Calu3 (cell line): ENCODE measurements at regions not wholly inside any gene's neighbourhood (a gene's known extent, or its start where the extent isn't known, plus 50 kb on each side); places are given as distances from the start of the nearest gene placed in this dataset.

ENCODE experiments used
- BruUV-seq: library from RNA; stranded (reverse); fragments of 400-500 nt; replicated peaks from 2 replicates; lab custom pipeline; 2021; lab: Mats Ljungman, UMichigan
- CTCF ChIA-PET: fragments of 300-600 bp; sonication (Branson Sonifier 250); formaldehyde crosslinking; loops from one replicate; lab custom pipeline; 2022; ENCODE audit warnings: antibody characterized with exemption; lab: Charles Lee
- DNase-seq: peaks from one replicate; pipeline ENCODE4 v3.0.0; 2022
- H3K27ac Mint-ChIP-seq: one replicate; pipeline ENCODE4 v1.8.0; 2022; ENCODE audit warnings: mixed read lengths; ENCODE audit not compliant: unreplicated experiment
- H3K27me3 Mint-ChIP-seq: one replicate; pipeline ENCODE4 v1.8.0; 2022; ENCODE audit warnings: mixed read lengths; ENCODE audit not compliant: unreplicated experiment
- H3K36me3 Mint-ChIP-seq: one replicate; pipeline ENCODE4 v1.8.0; 2022; ENCODE audit warnings: mild to moderate bottlenecking, moderate library complexity, mixed read lengths; ENCODE audit not compliant: insufficient read depth, unreplicated experiment
- H3K4me1 Mint-ChIP-seq: one replicate; pipeline ENCODE4 v1.8.0; 2022; ENCODE audit warnings: mild to moderate bottlenecking, low read depth, mixed read lengths; ENCODE audit not compliant: unreplicated experiment
- H3K4me3 Mint-ChIP-seq: one replicate; pipeline ENCODE4 v1.8.0; 2022; ENCODE audit warnings: mild to moderate bottlenecking, low read depth, moderate library complexity, mixed read lengths; ENCODE audit not compliant: unreplicated experiment
- H3K9me3 Mint-ChIP-seq: one replicate; pipeline ENCODE4 v1.8.0; 2022; ENCODE audit warnings: low read depth, mixed read lengths; ENCODE audit not compliant: unreplicated experiment
- CTCF ChIP-seq: fragments of 200-600 bp; IDR thresholded peaks from one replicate; pipeline ENCODE4 v1.8.0; 2022; ENCODE audit warnings: antibody characterized with exemption; ENCODE audit not compliant: unreplicated experiment
- intact Hi-C: fragments of 100-400 bp; cut with micrococcal nuclease; formaldehyde crosslinking; loops from one replicate; pipeline ENCODE4 v1.10.0; 2022; ENCODE audit not compliant: unreplicated experiment

- no peaks in the 10 kb centered on the region for H3K36me3 Mint-ChIP-seq
- intact Hi-C loops: no loop called here
- peaks cover 8% of the 10 kb centered on the region for H3K4me1 Mint-ChIP-seq
- H3K9me3 Mint-ChIP-seq: peaks cover 3% of the 10 kb centered on the region
- no TSS peak for BruUV-seq
- H3K27ac Mint-ChIP-seq: no peak overlapping the region
- H3K27me3 Mint-ChIP-seq: peaks cover 82% of the 10 kb centered on the region
- no peak for DNase-seq
- H3K4me3 Mint-ChIP-seq: no peak overlapping the region
- CTCF ChIA-PET: no interaction called here
- TF ChIP-seq CTCF: no peak
Measured at GRCh38 chr4:152009031-152009670, 248.3 kb upstream of the GATB start.

GRCh38 chr4:152007111-152007510 is 246.3 kb upstream of the GATB start:
- CTCF ChIA-PET: interaction anchor here (1.0 kb wide), 1 partner anchor 113 kb away, joined by 3 read pairs; no protein-coding TSS in a partner anchor
- Mint-ChIP-seq H3K27me3 (peaks cover 93% of the 10 kb centered on the region), H3K9me3 (peaks cover 3% of the 10 kb centered on the region), H3K36me3 (no peaks in the 10 kb centered on the region), H3K4me3 (no peak overlapping the region), H3K27ac (no peak overlapping the region), H3K4me1 (peaks cover 8% of the 10 kb centered on the region)
- intact Hi-C loops: no loop called here
- BruUV-seq: no TSS peak
- DNase-seq: no peak
- no peak for TF ChIP-seq CTCF

GRCh38 chr4:152004801-152005200 is 244.0 kb upstream of the GATB start:
- intact Hi-C loops: no loop called here
- no peak for TF ChIP-seq CTCF
- DNase-seq: no peak
- Mint-ChIP-seq H3K36me3 (no peaks in the 10 kb centered on the region), H3K27ac (no peak overlapping the region), H3K27me3 (peaks cover 80% of the 10 kb centered on the region), H3K9me3 (no peaks in the 10 kb centered on the region), H3K4me3 (no peak overlapping the region), H3K4me1 (no peaks in the 10 kb centered on the region)
- no TSS peak for BruUV-seq
- CTCF ChIA-PET: no interaction called here

GRCh38 chr4:152000518-152000917 is 239.7 kb upstream of the GATB start:
- H3K27me3 Mint-ChIP-seq: peaks cover 39% of the 10 kb centered on the region
- H3K27ac Mint-ChIP-seq: no peak overlapping the region
- no peak for DNase-seq
- no peak for TF ChIP-seq CTCF
- intact Hi-C loops: no loop called here
- CTCF ChIA-PET: no interaction called here
- no peaks in the 10 kb centered on the region for H3K9me3 Mint-ChIP-seq
- no peaks in the 10 kb centered on the region for H3K4me1 Mint-ChIP-seq
- BruUV-seq: no TSS peak
- H3K36me3 Mint-ChIP-seq: no peaks in the 10 kb centered on the region
- H3K4me3 Mint-ChIP-seq: no peak overlapping the region
